GM12872 (cell line): ENCODE measurements at regions not wholly inside any gene's neighbourhood (a gene's known extent, or its start where the extent isn't known, plus 50 kb on each side); places are given as distances from the start of the nearest gene placed in this dataset.

Experiments
- TF ChIP-seq, protein P1 (sequence below): IDR thresholded peaks from 3 replicates; pipeline ENCODE4 v1.5.1; 2011; ENCODE audit warnings: low read depth, mild to moderate bottlenecking, low read length, moderate library complexity; ENCODE audit not compliant: insufficient read depth

DNA sequence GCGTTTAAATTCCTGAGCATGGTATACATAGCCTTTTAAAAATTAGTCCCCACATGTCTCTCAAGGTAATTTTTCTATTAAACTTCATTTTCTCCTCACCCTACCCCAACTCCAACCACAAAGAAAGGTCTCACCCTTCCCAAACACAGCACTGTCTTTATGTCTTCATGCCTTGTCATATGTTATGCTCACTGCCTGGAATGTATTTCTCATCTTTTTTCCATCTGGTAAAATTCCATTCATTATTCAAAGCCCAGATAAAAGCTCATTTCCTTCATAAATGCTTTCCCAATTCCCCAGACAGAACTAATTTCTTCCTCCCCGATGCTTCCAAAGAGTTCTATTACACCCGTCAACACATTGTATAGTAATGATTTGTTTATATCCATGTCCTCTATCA lies 302.0 kb downstream of the ALDH8A1 start:
- TF ChIP-seq, protein P1, sequence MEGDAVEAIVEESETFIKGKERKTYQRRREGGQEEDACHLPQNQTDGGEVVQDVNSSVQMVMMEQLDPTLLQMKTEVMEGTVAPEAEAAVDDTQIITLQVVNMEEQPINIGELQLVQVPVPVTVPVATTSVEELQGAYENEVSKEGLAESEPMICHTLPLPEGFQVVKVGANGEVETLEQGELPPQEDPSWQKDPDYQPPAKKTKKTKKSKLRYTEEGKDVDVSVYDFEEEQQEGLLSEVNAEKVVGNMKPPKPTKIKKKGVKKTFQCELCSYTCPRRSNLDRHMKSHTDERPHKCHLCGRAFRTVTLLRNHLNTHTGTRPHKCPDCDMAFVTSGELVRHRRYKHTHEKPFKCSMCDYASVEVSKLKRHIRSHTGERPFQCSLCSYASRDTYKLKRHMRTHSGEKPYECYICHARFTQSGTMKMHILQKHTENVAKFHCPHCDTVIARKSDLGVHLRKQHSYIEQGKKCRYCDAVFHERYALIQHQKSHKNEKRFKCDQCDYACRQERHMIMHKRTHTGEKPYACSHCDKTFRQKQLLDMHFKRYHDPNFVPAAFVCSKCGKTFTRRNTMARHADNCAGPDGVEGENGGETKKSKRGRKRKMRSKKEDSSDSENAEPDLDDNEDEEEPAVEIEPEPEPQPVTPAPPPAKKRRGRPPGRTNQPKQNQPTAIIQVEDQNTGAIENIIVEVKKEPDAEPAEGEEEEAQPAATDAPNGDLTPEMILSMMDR: no peak

DNA sequence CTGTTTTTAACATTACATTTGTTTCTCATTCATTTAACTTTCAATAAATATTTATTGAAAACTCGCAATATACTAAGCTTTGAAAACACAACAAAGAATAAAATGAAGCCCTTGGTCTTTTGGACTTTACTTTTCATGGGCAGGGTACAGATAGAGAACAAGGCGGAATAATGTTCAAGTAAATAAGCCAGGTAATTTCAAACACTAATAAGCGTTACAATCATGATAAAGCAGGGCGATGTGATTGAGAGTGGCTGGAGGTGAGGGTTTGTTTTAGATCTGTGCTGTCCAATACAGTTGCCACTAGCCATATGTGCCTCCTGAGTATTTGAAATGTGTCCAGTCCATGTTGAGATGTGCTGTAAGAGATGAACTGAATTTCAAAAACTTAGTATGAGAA lies 307.1 kb downstream of the ALDH8A1 start:
- TF ChIP-seq, protein P1: no peak

DNA sequence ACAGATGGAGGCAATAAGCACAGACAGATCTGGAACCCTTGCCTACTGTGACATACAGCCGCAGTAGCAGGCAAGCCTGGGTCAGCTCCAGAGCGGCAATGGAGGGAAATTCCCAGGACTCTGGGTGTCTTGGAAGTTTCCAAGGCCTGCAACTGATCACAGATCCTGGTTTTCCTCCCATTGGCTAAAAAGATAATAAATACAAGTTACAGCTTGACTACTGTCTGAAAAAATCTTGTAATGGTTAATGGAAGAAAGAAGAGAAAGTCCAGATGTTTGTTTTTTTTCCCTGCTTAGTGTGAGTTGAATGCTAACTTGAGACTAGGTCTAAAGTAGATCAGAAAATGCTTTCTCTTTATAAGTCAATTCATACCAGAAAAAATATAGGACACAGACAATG lies 307.6 kb downstream of the ALDH8A1 start:
- TF ChIP-seq, protein P1: no peak

DNA sequence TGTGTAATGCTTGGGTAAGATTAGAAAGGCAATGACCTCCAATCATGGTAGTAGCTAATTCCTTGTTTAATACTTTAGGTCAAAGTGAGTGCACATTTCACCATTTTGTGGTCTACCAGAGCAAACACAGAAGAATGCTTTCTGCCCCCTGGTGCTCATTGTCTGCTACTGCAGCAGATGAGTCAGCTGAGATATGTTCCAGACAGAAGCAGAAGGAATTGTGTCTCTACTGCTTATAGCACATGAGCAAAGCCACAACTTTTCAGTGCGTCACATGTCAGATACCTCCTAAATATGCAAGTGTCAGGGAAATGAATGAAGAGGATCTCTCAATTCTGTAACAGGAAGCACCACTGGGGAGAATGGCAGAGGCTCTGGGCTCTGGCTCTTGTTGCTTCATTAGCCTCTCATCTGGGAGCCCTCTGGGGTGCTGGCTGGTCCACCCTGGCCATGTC lies 308.9 kb downstream of the ALDH8A1 start:
- TF ChIP-seq, protein P1: peak; percentile 94

DNA sequence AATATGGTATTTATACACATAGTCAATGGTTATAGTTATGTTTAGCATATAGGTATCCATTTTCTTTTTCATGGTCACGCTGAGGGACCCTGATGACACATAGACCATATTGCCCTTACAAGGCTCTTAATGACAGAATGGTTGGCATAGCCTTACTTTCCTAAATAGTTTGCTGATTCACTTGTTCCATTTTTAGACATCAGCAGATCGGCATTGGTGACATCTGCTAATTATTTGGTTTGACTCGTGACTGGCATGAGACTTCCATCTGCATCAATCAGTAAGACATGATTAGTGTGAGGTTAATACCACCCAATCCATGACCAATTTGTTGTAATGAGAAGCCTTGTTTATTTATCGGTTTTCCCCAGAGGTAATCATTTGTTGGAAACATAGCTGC lies 309.7 kb downstream of the ALDH8A1 start:
- TF ChIP-seq, protein P1: no peak

DNA sequence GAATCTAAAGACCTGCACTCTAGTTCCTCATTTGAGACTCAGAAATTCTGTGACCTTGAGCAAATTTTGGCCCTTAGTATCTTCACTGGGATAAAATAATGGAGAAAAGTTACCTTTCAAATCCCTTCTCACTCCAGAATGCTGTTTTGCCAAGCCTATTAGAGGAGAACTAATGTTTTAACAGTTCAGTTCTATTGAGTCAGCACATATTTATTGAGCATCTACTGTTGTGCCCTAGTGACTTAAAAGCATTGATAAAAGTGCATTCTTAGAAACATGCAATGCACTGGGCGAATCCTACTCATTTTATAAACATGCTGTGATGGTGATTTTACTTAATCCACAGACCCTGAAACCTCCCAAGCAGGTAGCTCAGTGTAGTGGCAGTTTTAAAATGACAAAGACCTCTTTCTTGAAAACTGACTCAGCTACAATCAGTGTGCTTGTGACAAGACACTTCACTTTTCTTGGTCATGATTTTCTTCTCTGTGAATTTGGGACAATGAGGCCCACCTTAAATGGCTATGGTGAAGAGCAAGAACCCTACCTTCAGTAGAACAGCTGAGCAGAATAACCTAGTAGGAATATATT lies 312.0 kb downstream of the ALDH8A1 start:
- TF ChIP-seq, protein P1: no peak

DNA sequence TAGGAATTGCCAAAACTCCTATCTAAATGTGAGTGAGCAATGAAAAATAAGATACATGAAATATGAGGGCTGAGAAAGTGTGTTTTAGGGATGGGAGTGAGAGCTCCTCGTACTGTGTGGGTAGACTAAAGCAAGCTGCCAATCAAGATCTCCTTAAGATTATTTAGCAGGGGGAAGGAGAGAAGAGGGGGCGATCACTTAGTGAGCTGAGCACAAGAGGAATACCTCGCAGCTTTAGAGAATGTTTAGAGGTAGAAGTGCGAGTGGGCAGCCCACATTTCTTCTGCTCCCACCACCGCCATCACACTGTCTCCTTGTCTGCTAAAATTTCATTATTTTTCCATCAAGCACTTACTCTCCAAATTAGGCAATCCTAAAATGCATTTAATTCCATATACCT lies 312.6 kb downstream of the ALDH8A1 start:
- TF ChIP-seq, protein P1: no peak
